ENCODE measurements at regions not wholly inside any gene's neighbourhood (a gene's known extent, or its start where the extent isn't known, plus 50 kb on each side); places are given as distances from the start of the nearest gene placed in this dataset.
"Not testable (repeated sequence)": the region's sequence is repeated elsewhere in the genome, so short reads cannot be mapped to it uniquely, and the experiment has no call there.

- DNase-seq, result no peak
Observed at GRCh38 chr12:93219947-93220346, 157.8 kb upstream of the NUDT4 start.

GRCh38 chr12:93221841-93222240 is 155.9 kb upstream of the NUDT4 start:
- no peak for DNase-seq

DNA sequence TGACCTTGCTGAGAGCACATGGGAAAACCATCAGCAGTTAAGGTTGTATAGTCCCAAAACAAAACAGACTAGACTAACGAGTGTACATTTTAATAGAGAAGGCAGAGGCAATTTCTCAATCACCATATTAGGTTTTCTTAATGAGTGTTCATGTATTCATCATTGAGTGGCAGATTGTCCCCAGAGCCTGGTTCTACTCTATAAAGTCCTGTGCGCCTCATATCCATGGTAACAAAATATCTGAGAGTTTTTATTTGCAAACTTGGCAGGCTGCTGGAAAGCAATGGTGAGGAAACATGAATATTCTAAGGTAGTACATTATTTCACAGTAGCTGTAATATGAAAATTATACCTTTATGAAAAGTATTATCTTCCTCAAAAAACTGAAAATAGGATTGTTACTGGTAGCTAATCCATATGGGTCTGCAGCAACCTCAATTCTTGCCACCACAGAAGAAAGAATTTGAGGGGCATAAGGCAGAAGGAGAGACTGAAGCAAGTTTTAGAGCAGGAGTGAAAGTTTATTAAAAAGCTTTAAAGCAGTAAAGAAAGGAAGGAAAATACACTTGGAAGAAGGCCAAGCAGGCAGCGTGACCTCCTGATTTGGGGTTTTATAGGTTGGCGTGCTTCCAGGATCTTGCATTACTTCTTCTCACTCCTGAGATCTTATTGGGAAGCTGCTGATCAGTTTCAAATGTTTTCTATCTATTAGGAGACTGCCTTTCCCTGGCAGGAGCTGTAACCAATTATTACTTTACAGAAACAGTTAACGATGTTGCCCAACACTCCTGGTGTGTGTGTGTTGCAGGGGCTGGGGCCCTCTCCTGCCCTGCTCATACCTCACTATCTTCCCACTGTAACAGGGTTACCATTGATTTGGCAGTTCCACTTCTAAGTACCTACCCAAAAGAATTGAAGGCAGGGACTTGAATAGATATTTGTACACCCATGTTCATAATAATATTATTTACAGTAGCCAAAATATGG is 154.0 kb upstream of the NUDT4 start:
- no peak for DNase-seq

DNA sequence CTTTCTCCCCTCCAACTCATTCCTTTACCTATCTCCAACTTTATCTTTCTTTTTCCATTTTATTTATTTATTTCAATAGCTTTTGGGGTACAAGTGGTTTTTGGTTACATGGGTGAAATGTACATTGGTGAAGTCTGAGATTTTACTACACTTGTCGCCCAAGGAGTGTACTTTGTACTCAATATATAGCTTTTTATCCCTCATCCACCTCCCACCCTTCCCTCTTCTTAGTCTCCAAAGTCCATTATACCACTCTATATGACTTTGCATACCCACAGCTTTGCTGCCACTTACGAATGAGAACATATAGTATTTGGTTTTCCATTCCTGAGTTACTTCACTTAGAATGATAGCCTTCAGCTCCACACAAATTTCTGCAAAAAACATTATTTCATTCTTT is 152.6 kb upstream of the NUDT4 start:
- DNase-seq, result no peak

DNA sequence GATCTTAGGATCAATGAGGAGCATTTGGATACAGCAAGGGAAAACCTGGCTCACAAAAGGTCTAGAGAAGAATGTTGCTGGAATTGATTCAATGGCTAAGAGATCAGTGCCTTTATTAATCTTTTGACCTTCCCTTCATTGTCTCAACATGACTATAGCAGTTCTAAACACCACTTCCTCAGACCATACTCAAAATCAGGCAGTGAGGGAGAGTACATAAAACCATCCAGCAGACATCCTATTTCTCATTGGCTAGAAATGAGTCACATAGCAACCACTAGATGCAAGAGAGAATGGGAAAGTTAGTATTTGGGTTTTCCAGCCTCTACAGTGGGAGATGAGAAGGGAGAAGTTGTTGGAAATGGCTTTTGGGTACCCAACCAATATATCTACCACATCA is 151.4 kb upstream of the NUDT4 start:
- no peak for DNase-seq

DNA sequence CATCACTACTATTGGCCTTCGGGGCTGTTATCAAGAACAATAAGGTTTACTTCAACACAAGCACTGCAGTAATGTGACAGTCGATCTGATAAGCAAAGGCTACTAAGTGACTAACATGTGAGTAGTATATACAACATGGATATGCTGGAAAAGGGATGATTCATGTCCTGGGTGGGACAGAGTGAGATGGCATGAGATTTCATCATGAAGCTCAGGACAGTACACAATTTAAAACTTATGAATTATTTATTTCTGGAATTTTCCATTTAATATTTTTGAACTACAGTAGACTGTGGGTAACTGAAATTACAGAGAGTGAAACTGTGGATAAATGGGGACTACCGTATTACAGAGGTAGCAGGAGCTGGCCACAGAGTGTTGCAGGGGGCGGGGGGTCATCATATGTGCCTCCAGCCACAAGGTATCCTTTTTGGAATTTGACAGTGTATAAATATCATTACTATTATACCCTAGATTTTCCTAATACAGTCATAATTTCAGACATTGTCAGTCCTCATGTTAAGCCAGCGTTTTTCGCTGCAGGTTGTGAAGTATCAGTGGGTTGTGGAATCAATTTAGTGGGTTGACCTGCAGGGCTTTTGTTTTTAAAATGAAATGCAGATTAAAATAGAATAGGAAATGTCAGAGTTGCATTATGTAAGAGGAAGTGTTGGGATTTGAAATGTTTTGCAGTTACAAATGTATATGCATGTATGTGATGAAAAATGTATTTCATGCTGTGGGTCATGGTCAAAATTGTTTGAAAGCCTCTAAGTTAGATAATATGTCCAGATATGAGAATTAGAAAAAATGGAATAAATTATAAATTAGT is 148.0 kb upstream of the NUDT4 start:
- DNase-seq, result no peak

DNA sequence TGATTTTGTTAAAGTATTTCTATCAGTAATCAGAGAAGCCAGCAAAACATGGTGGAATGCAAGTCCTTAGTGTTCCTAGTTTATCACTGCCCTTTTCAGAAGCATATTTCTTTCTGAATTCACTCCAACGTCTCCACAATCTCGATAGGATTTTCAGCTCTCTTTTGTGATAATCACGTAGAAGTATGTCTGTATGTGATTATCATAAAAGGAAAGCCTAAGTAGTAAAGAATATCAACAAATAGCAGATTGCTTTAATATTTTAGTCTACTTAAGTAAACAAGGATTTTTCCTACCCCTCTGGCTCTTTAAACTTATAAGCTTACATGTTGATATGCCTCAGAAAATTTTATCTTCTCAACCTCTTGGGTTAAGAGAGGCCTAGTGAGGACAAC is 147.4 kb upstream of the NUDT4 start:
- DNase-seq, result no peak

DNA sequence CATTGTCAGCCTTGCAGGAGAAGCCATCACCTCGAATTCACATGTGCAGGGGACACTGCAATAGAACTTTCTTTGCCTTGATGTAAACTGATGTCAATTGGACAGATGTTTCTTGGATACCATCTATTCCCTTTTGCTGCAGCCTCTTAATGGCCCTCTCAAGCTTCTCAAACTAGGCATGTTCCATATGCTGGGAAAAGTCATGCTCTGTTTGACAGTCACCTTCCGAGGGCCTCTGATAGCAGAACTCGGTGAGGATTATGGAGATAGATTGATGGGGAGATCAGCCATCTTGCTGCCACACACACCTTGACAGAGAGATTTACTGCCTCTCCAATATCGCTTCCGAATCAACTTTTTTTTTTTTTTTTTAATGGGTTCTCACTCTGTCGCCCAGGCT is 145.8 kb upstream of the NUDT4 start:
- no peak for DNase-seq

DNA sequence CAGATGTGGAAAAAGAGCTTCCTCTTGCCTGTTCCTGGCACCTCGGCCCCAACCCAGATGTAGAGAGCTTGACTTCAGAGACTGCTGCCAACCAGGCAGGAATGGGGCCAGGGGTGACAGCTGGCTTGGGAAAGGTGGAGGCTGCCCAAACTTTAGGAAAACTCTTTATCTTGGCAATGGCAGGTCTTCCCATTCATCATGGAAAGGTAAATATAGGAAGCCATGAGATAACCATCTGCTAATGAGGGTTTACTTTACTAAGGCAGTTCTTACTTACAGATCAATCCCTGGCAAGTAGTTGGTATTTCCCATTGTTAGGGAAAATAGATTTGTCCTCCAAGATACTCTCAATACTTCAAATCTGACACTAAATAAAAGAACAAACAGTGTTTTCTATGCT is 143.1 kb upstream of the NUDT4 start:
- DNase-seq, result no peak

- no peak for DNase-seq
Observed at GRCh38 chr12:93235881-93236280, 141.8 kb upstream of the NUDT4 start.

DNA sequence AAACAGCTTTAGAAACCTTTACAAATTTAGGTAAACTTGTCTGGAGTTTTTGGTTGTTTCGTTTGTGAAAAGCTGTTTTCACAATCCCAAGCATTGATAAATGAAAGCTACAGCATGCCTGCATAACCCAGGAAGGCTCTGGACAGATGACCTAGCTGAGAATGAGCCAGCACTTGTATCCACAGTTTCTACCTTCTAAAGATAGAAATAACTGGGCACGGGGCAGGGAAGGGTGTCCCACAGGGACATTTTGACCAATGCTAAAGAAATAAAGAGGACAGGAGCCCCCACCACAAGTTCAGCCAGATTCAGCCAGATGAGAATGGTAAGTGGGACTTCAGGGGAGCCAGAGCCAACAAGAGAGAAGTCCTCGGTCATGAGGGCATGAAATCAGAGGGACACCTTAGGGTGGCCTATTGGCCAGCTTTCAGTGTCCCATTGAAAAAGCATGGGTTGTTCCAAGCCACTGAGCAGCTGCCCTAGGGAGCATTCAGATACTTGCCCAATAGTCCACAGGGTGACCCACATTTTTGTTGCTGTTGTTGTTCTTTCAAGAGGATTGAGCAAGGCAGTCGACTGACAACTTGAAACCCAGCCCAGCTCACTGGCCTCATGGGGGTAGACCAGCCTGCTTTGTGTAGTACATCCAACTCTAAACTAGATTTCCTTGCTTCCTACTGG is 140.3 kb upstream of the NUDT4 start:
- no peak for DNase-seq

- DNase-seq, result not testable (repeated sequence)
Observed at GRCh38 chr12:93238512-93239262, 139.0 kb upstream of the NUDT4 start.

- not testable (repeated sequence) for DNase-seq
Observed at GRCh38 chr12:93239789-93240188, 137.9 kb upstream of the NUDT4 start.

GRCh38 chr12:93242154-93242972 is 135.4 kb upstream of the NUDT4 start:
- DNase-seq, result no peak

- no peak for DNase-seq
Observed at GRCh38 chr12:93243382-93243688, 134.4 kb upstream of the NUDT4 start.

DNA sequence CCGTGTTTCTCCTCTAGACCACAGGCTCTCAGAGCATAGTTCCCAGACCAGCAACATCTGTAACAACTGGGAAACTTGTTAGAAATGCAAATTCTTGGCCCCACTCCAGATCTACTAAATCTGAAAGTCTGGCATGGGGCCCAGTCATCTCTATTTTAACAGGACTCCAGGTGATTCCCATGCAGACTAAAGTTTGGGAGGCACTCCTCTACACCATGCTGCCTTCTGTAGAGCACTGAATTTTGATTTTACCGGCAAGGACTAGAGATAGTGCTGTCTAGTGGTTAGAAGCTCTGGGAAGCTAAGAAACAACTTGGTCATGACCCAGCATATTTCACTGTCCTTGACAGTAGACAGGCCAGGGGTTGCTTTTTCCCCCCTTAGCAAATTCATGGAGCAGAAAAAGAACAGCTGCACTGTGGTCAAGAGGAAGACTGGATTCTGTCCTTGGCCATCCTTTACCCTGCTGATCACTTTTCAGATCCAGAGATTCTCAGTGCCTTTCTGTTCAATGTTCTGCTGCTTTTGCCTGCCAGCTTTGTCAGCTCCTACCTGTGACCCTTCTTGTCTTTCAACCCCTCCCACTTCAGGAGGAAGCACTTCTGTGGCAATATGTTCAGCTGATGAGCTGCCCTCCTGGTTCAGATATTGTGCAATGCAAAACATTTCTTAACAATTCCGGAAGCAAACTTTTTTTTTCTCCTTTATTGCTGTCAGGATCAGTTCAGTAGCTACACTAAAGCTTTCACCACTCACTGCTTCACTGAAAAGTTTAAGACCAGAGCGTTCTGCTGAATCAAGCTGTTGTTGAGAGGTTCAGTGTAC is 133.8 kb upstream of the NUDT4 start:
- no peak for DNase-seq

- no peak for DNase-seq
Observed at GRCh38 chr12:93244514-93245077, 133.1 kb upstream of the NUDT4 start.

GRCh38 chr12:93245543-93245942 is 132.2 kb upstream of the NUDT4 start:
- DNase-seq, result no peak

DNA sequence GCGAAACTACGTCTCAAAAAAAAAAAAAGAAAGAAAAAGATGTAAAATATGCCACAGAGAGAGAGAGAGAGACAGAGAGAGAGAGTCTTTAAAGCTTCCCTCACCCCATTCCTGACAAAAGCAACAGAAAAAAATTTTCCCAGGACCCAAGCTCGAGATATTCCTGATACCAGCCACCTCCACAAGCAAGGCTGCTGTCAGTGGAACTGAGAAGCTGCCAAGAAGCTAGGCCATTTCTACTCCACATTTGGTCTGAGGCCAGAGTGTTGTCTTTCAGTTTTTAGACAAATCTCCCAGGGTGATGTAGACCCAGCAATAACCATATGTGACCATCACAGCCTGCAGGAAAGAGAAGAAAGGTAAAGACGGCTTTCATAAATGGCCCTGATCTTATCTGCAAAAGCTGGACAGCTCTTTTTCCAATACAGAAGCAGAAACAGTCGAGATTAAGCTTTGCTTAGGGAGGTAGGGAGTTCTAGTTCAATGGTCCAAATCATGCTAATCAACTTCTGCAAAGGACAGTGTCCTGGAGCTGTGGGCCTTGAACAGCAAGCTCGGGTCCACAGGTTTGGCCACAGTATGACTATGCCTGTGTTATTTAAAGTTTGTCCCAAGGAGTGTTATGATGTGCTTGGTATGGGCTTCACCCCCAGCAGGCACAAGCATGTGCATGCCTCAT is 130.3 kb upstream of the NUDT4 start:
- no peak for DNase-seq

- no peak for DNase-seq
Observed at GRCh38 chr12:93252221-93252620, 125.5 kb upstream of the NUDT4 start.

Measured in activated CD4-positive, alpha-beta T cell treated with anti-CD3 and anti-CD28 coated beads, Interleukin-2, amount 50 U/mL, for 1 hour (primary cell).